Stimulated activated naive CD4-positive, alpha-beta T cell (primary cell): ENCODE measurements at regions not wholly inside any gene's neighbourhood (a gene's known extent, or its start where the extent isn't known, plus 50 kb on each side); places are given as distances from the start of the nearest gene placed in this dataset.

ENCODE experiments used
- DNase-seq, 6 experiments: peaks; one replicate each; lab custom pipeline; 2025; lab: John Stamatoyannopoulos, UW

- no peak for DNase-seq
These were observed 51.0 kb downstream of the CCDC54 start for GRCh38 chr3:107428051-107428858.

- DNase-seq: peak; percentile 14 to 74 (median 37)
These were observed 52.3 kb downstream of the CCDC54 start for GRCh38 chr3:107429320-107430181.

- peak in 1 of 6 experiments; percentile 18 for DNase-seq
These were observed 53.2 kb downstream of the CCDC54 start for GRCh38 chr3:107430214-107430995.

- peak in 4 of 6 experiments; percentile 6 to 53 (median 19) for DNase-seq
These were observed 53.7 kb downstream of the CCDC54 start for GRCh38 chr3:107430996-107431245.

- DNase-seq: peak; percentile 10 to 75 (median 22)
These were observed 54.2 kb downstream of the CCDC54 start for GRCh38 chr3:107431246-107432012.

GRCh38 chr3:107432013-107432515 lies 54.8 kb downstream of the CCDC54 start:
- no peak for DNase-seq

- no peak for DNase-seq
These were observed 55.4 kb downstream of the CCDC54 start for GRCh38 chr3:107432646-107433045.

- no peak for DNase-seq
These were observed 58.8 kb downstream of the CCDC54 start for GRCh38 chr3:107436029-107436428.

GRCh38 chr3:107438671-107439070 lies 61.4 kb downstream of the CCDC54 start:
- no peak for DNase-seq

GRCh38 chr3:107441617-107442016 lies 64.4 kb downstream of the CCDC54 start:
- DNase-seq: no peak

GRCh38 chr3:107443461-107443860 lies 66.2 kb downstream of the CCDC54 start:
- DNase-seq: no peak

GRCh38 chr3:107446706-107447105 lies 69.5 kb downstream of the CCDC54 start:
- no peak for DNase-seq

GRCh38 chr3:107450254-107450893 lies 72.4 kb upstream of the BBX start:
- DNase-seq: no peak

GRCh38 chr3:107452436-107452835 lies 70.3 kb upstream of the BBX start:
- no peak for DNase-seq

- DNase-seq: no peak
These were observed 69.3 kb upstream of the BBX start for GRCh38 chr3:107453504-107453903.

GRCh38 chr3:107455621-107456020 lies 67.1 kb upstream of the BBX start:
- DNase-seq: no peak

- DNase-seq: no peak
These were observed 66.3 kb upstream of the BBX start for GRCh38 chr3:107456501-107456900.

- DNase-seq: no peak
These were observed 63.9 kb upstream of the BBX start for GRCh38 chr3:107458871-107459270.

- no peak for DNase-seq
These were observed 61.0 kb upstream of the BBX start for GRCh38 chr3:107461721-107462120.

GRCh38 chr3:107464037-107464436 lies 58.7 kb upstream of the BBX start:
- DNase-seq: no peak

GRCh38 chr3:107465064-107465631 lies 57.6 kb upstream of the BBX start:
- no peak for DNase-seq
